HS-5 (cell line): ENCODE measurements at regions not wholly inside any gene's neighbourhood (a gene's known extent, or its start where the extent isn't known, plus 50 kb on each side); places are given as distances from the start of the nearest gene placed in this dataset.

Experiments
- DNase-seq: peaks from one replicate; pipeline ENCODE4 v3.0.0-alpha.2; 2012; ENCODE audit warnings: low read depth

DNA sequence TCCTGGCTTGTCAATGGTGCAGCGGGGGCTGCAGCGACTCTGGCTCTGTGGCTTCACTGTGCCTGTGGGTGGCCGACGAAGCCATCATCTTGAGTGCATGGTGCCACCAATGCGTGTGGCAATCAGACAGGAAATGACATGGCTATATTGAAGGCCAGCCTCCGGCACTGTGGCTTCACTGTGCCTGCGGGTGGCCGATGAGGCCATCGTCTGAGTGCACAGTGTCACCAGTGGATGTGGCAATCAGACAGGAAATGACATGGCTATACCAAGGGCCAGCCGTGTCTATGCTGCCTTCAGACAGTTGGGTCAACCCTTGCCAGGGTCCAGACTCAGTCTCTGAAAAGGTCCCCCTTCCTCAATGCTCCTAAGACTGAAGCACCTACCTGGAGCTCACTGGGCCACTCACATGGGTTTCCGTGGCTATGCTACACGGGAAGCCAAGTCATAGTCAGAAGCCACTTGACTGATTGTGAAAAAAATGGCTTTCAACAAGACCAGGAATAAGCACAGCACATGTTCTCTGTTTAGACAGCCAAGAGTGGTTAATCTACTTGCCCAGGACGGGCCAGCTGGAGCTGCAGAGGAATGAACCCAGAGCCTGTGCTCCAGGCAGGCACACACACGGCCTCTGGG is 67.5 kb upstream of the S1PR3 start:
- DNase-seq: no peak

DNA sequence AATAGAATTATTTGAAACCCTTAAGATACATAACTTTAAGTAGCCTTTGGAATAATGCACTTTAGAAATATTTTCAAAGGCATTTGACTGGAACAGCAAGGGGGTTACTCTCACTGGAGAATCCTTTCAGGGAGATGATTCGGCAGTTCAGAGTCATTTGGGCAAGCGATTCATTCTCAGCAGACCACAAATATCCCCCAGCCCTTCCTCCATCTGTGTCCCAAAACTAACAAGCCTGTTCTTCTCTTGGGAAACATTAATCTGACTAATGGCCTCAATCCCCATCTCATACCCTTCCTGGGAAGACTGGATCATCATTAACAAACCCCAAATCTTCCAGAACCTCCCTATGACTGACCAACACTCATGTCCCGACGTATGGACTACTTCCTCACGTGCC is 65.8 kb upstream of the S1PR3 start:
- no peak for DNase-seq

DNA sequence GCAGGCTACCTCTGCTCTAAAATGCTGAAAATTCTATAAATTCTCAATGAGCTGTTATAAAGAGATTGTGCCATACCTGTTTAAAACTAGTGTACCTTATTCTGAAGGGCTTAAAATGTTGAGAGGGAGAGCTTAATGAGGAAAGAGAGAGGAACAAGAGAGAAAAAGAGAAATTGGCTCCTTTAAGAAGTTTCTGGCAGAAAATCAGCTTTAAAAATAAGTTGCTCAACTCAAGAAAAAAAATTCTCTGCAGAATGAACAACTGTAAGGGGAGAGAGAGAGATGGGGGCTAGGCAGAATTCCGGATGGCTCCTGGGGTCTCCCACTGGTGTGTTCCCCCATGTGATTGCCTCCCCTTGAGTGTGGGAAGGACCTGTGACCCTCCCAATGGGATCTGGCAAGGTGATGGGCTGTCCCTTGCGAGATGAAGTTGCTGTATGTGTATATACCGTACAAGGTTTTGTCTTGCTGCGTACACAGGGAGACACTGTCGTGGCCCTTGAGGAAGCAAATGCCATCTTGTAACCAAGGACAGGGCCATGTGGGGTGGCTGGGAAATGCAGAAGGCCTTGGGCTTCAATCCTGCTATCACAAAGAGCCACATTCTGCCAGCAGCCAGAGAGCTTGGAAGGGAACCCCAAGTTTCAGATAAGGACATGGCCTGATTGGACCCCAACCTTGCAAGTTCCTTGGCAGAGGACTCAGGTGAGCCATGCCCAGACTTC is 64.3 kb upstream of the S1PR3 start:
- no peak for DNase-seq

DNA sequence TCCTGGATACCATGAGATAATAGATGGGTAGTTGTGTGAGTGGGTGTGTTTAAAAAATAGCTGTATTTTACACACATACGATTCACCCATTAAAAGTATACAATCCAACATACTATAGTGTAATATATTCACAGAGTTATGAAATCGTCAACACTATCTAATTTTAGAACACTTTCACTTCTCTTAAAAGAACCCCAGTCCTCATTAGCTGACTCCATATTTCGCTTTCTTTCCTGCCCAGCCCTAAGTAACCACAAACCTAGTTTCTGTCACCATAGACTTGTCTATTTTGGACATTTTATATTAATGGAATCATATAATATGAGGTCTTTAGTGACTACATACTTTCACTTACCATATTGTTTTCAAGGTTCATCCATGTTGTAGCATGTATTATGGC is 63.8 kb upstream of the S1PR3 start:
- no peak for DNase-seq

DNA sequence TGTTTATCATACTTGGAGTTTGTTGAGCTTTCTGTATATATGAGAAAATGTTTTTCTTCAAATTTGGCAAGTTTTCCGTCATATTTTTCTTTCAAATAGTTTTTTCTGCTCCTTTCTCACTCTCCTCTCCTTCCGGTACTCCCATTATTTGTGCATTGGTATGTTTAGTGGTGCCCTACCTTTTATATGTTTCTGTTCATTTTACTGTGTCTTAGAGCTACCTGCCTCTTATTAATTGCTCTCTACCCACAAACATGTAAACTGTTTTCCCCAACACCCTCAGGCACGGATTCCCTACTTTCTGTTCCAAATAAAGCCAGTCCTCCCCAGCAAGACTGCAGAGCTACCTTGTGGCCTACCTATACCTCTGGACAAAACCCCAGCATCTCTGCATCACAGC is 60.6 kb upstream of the S1PR3 start:
- DNase-seq: no peak

DNA sequence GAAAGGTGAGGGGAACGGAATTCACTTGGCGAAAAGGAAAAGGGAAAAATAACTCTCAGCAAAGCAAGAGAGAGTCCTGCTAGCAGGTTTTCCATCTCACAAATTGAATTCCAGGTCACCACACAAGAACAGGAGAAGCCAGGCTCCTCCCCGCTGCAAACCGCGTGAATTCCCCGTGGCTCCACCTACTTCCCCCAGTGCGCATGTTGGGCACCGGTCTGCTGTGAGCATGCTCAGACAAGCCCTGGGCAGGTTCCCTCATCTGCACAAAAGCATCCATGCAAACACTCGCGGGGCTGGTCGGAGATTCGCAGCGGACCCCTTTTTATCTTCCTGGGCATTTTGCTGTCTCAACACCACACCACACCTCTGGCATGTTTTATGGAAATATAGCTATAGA is 58.5 kb upstream of the S1PR3 start:
- no peak for DNase-seq

DNA sequence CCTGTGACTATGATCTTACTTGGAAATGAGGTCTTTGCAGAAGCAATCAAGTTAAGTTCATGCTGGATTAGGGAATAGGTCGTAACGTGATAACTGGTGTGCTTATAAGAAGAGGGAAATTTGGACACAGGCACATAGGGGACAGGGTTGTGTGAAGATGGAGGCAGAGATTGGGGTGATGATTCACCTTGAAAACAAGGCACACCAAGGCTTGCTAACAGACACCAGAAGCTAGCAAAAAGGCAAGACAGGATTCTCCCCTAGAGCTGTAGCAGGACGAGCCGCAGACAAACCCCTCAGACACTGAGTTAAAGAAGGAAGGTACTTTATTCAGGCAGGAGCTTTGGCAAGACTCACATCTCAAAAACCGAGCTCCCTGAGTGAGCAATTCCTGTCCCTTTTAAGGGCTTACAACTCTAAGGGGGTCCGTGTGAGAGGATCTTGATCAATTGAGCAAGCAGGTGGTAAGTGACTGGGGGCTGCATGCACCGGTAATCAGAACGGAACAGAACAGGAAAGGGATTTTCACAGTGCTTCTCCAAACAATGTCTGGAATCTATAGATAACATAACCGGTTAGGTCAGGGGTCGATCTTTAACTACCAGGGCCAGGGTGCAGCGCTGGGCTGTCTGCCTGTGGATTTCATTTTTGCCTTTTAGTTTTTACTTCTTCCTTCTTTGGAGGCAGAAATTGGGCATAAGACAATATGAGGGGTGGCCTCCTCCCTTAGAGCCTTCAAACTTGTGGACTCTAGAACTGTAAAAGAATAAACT is 57.5 kb upstream of the S1PR3 start:
- DNase-seq: no peak

DNA sequence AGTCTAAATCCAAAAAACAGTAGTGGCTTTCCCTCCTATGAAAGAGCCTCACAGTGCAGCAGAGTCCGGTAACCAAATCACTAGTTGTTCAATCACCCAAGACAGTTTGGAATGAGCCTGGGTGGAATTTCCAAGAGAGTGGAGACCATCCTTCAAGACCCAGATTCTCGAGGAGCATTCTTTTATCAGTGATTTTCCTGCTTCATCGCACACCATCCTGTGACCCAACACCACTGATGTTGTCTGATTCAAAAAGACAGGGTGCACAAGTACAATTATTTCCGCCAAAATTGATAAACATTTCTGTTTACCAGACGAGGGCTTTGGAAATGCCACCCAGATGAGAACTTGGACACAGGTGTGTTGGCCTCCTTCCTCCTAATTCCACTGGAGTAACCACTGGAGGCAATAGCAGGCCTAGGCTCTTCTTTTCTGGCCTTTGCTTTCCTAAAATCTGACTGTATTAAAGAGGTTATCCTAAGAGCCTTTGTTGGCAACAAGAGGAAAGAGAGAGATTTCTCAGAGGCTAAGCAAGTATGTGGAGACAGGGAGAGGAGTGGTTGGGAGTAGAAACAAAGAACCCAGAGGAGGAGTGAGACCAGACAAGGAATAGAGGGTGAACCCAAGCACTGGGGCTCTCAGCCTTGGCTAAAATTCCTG is 56.3 kb upstream of the S1PR3 start:
- DNase-seq: no peak

DNA sequence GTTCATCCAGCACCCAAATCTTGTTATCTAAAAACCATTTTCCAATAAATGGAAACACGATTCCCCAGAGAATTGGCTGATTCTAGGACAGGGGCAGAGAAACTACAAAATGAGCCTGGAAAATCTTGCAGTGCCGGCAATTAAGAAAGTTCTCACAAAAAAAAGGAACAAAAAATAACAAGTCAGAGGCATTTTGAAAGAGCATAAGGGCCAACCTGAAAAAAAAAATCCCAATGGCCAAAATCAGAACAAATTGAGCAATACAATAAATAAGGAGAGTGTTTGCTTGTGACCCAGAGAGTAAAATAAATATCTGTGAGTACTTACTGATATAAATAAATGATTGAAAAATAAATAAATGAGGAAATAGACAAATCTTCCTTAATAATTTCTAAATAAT is 55.1 kb upstream of the S1PR3 start:
- no peak for DNase-seq

DNA sequence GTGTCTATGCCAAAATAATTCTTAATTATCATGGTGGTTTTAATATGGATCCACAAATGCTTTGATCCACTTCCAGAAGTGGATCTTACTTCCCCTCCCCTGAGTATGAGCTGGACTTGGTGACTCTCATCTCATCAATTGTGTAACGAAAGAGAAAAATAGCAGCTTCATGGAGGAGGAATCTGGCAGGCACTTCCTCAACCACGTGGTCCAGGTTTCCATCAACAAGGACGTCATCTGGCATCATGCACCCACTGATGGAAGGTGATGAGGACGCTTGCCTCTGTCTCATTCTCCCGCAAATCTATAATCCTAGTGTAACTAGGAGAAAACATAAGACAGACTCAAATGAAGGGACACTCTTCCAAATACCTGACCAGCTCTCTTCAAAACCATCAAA is 54.6 kb upstream of the S1PR3 start:
- no peak for DNase-seq

DNA sequence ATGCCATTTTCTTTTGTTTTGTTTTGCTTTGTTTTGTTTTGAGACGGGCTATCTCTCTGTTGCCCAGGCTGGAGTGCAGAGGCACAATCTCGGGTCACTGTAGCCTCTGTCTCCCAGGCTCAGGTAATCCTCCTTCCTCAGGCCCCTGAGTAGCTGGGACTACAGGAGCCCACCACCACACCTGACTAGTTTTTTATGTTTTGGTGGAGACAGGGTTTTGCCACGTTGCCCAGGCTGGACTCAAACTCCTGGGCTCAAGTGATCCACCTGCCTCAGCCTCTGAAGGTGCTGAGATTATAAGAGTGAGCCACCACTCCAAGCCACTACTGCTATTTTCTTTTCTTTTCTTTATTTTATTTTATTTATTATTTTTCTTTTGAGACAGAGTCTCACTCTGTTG is 54.0 kb upstream of the S1PR3 start:
- DNase-seq: no peak

DNA sequence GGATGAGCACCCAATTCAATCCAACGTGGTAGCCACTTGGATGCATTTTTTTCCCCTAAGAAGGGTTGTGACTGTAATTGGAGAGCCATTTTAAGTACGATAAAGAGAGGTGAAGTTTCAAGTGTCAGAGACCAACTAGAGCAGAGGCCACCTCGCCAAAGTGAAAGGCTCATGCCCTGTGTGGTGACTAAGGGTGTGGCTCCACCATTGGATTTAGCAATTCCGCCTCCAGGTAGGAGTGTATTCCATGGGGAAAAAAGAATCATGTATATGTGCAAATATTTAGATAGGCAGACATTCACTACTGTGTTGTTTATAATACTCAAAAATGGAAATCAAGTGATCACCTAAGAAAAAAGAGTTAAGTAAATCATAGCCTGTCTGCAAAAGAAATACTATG is 53.1 kb upstream of the S1PR3 start:
- no peak for DNase-seq
